Choroid plexus epithelial cell (primary cell): ENCODE measurements at regions not wholly inside any gene's neighbourhood (a gene's known extent, or its start where the extent isn't known, plus 50 kb on each side); places are given as distances from the start of the nearest gene placed in this dataset.
"Not testable (repeated sequence)": the region's sequence is repeated elsewhere in the genome, so short reads cannot be mapped to it uniquely, and the experiment has no call there.

Source experiments
- DNase-seq: peaks from one replicate; pipeline ENCODE4 v3.0.0-alpha.2; 2010; ENCODE audit warnings: low read depth
- H3K4me3 ChIP-seq: 2 replicates; pipeline ENCODE4 v1.5.1; 2011; ENCODE audit warnings: low read depth, mild to moderate bottlenecking, control low read depth, low read length, moderate library complexity
- CTCF ChIP-seq: conservative IDR thresholded peaks from 2 replicates; pipeline ENCODE4 v1.5.1; 2011; ENCODE audit warnings: low read depth, mild to moderate bottlenecking, control low read depth, inconsistent platforms, low read length, moderate library complexity

DNA sequence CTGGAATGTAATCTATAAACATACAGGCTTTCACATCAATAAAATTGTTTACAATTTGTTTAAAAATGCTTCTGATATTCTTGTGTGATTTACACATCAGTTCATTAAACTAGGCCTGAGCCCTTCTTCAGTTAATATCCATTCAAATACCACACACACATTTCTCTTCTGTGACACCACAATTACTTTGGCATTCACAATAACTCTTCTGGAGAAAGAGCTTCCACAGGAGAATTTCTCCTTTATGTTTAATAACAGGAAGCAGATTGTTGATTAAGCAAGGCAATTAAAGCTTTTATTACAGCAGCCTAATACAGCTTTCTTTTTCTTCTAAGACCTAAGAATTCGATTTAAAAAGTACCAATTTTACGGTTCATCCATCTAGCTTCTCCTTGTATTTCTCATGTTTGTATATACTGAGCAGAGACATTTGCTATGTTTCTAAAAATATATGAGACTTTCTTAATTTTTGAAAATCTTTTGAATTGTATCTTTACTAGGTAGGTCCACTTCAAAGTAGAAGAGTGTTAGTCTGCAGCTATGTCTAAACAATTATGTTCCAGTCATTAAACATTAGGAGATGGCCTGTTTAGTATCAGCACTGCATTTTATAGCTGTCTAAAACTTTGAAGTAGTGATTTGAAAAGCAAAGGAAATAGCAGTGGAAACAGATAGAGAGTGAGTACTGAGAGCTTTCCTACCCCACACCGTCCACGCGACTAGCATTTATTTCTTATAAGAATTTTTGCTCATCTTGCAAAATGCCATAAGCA, 511.1 kb upstream of the UBE2E2 start:
- no peak for TF ChIP-seq CTCF
- no peak for DNase-seq

GRCh38 chr3:22700876-22701275, 502.3 kb upstream of the UBE2E2 start:
- TF ChIP-seq CTCF, result no peak
- no peak overlapping the region for H3K4me3 ChIP-seq
- no peak for DNase-seq

More for the DNA sequence above, 511.1 kb upstream of the UBE2E2 start:
- no peak overlapping the region for H3K4me3 ChIP-seq

DNA sequence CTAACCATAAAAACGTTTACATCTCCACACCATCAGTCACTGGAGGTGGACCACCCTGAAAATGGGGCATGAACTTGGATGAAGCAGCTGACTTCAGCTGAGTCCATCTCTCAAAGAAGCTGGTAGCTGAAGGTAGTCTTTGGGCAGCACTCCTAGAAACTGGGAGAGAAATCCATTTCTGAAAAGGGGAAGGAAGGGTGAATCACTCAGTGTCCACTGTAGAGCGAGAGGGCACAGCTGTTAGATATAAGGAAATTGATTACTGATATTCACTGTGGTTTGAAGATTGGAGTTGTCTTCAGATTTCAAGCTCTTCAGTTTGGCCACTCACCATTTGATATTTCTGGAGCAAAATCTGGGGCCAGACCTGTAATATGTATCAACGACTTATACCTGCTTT, 499.0 kb upstream of the UBE2E2 start:
- TF ChIP-seq CTCF, result no peak
- no peak for DNase-seq
- H3K4me3 ChIP-seq, result no peak overlapping the region

DNA sequence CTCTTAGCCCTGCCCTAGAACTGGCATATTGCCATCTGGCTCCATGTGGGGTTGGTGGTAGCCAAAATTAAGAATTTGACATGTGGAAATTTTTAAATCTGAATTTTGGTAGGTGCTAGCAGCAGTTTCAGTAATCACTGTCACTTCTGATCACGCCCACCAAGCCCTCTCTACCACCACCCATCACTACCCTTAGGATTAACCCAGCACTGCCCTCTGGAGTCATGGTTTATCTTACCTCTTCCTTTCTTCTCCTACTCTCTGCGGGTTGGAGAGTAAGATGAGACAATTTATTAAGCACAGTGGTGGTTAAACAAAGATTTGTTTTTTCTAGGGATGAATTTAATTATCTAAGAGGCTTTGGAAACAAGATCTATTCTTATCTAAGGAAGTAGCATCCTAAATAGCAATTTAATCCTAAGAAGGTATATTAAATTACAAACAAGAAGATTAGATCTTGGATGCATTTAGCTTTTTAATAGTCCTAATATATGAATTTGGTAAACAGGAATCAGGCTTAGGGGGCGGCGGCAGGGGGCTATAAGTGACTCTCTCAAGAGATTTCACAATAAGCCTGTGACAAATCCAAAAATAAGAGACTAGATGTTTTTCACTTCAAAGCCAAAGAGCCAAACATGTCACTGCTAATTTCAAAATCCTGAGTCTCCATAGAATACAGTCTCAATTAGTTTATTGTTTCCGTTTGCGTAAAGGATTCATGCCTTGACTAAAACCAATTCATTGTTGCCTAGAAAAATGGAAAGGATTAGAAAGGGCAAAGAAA, 498.4 kb upstream of the UBE2E2 start:
- TF ChIP-seq CTCF, result no peak
- no peak overlapping the region for H3K4me3 ChIP-seq
- DNase-seq, result no peak

GRCh38 chr3:22706922-22707321, 496.2 kb upstream of the UBE2E2 start:
- DNase-seq, H3K4me3 ChIP-seq: not testable (repeated sequence)

DNA sequence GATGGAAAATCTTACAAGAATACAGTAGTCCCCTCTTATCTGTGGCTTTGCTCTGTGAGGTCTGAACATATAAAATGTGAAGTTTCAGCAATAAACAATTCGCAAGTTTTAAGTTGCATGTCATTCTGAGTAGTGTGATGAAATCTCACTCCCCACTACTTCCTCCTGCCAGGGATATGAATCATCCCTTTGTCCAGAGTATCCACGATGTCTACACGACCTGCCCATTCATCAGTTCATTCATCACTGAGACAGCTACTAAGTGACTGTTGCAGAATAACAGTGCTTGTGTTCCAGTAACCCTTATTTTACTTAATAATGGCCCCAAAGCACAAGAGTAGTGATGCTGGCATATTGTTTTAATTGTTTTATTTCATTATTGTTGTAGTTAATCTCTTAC, 489.2 kb upstream of the UBE2E2 start:
- peak; percentile 93 for DNase-seq
- TF ChIP-seq CTCF, result no peak
- H3K4me3 ChIP-seq, result no peak overlapping the region

DNA sequence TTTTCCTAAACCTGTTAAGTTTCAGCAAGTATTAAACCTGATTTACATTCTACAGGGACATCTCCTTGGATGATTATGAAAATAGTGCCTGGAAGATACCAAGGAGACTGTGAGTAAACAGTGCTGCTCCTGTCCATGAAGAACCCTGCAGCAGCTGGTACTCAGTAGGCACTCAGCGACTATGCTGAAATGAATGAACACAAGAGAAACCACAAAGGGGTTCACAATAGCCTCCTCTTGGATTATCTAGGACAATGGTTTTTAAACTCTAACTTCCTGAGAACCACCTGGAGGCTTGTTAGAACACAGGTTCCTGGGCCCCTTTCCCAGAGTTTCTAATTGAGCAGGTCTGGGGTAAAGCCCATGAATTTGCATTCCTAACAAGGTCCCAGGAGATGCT, 488.4 kb upstream of the UBE2E2 start:
- DNase-seq, result no peak
- TF ChIP-seq CTCF, result no peak
- no peak overlapping the region for H3K4me3 ChIP-seq
